Pancreas (tissue), 10 donors: ENCODE measurements at regions not wholly inside any gene's neighbourhood (a gene's known extent, or its start where the extent isn't known, plus 50 kb on each side); places are given as distances from the start of the nearest gene placed in this dataset.

Experiments
- ATAC-seq, 4 donors: fragments of 200-7000 bp; cut with Tn5 transposase; one replicate each; pipeline versions ENCODE4 v1.8.0 to v1.9.1; 2020; ENCODE audit warnings: mild to moderate bottlenecking in 4 of 4, moderate library complexity in 4 of 4
- DNase-seq, 6 donors: peaks; one replicate each; pipeline ENCODE4 v3.0.0-alpha.2; 2020
- FAIRE-seq: peaks from 2 replicates; lab custom pipeline; 2012; peaks lifted over from hg19 to GRCh38; lab: Jason Lieb, UNC
- H3K27ac ChIP-seq, 4 donors: fragments of 200-600 bp; sonication (generic); 1 replicate in 3 of 4; 2 replicates in 1 of 4; pipeline versions ENCODE4 v1.5.0 to v1.8.0; 2020
- H3K27me3 ChIP-seq, 4 donors: fragments of 200-600 bp; one replicate each; pipeline ENCODE4 v1.8.0; 2021
- H3K36me3 ChIP-seq, 3 donors: fragments of 200-600 bp; sonication (generic) in 1 of 3; one replicate each; pipeline versions ENCODE4 v1.5.0 to v1.8.0; 2020 to 2021
- H3K4me1 ChIP-seq, 3 donors: fragments of 200-600 bp; one replicate each; pipeline ENCODE4 v1.8.0; 2021
- H3K4me3 ChIP-seq, 4 donors: fragments of 200-600 bp; sonication (generic) in 2 of 4; one replicate each; pipeline versions ENCODE4 v1.5.0 to v1.8.0; 2020 to 2021
- H3K9me3 ChIP-seq, 4 donors: fragments of 200-600 bp; one replicate each; pipeline ENCODE4 v1.8.0; 2021
- CTCF ChIP-seq, 4 donors: fragments of 200-600 bp; sonication (generic) in 3 of 4; IDR thresholded peaks; one replicate each; pipeline versions ENCODE4 v1.5.0 to v1.8.0; 2021; ENCODE audit warnings: antibody characterized with exemption in 4 of 4
- WGBS, 2 donors: extraction: QIAGEN DNeasy Blood & Tissue Kit; methylation state at CpG; one replicate each; pipeline ENCODE4 v1.1.7; 2013; 5-methylcytosine and 5-hydroxymethylcytosine counted together
- intact Hi-C, 3 donors: fragments of 100-400 bp; cut with DNase I; formaldehyde crosslinking; loops; one replicate each; pipeline versions ENCODE4 v1.11.1 to v1.14.2; 2022
- donor health status: healthy with polysubstance abuse.
- donor health status: DM: no; HTN: no; CAD: no; lungs with moderate emphysema.
- donor health status: DM: no; HTN: no; CAD: no.
- donor health status: control.
- donor health status: control.
- donor health status: Bipolar disorder and iron deficiency.
- donor health status: DM: yes; HTN: yes; CAD: no.
- donor health status: DM: no; HTN: no; CAD: no.
- donor health status: DM: no; HTN: no; CAD: no.
- donor health status: DM: yes; HTN: yes; CAD: no.

GRCh38 chr3:162014284-162014683 lies 517.7 kb downstream of the OTOL1 start:
- H3K36me3 ChIP-seq, result no peaks in the 10 kb centered on the region
- intact Hi-C loops, result no loop called here

GRCh38 chr3:162015856-162016255 lies 519.2 kb downstream of the OTOL1 start:
- H3K27ac ChIP-seq, result no peak overlapping the region
- H3K27me3 ChIP-seq, result no peaks in the 10 kb centered on the region
- H3K4me3 ChIP-seq, result no peak overlapping the region
- H3K4me1 ChIP-seq, result no peaks in the 10 kb centered on the region
- intact Hi-C loops, result no loop called here
- no peaks in the 10 kb centered on the region for H3K36me3 ChIP-seq
- no peak for TF ChIP-seq CTCF (IDR thresholded peaks at IDR 0.05)
- no peak for FAIRE-seq
- H3K9me3 ChIP-seq, result no peaks in the 10 kb centered on the region
- no peak for ATAC-seq
- no peak for DNase-seq

More at GRCh38 chr3:162014284-162014683, 517.7 kb downstream of the OTOL1 start:
- no peak overlapping the region for H3K27ac ChIP-seq
- H3K9me3 ChIP-seq, result no peaks in the 10 kb centered on the region
- no peaks in the 10 kb centered on the region for H3K4me1 ChIP-seq
- H3K4me3 ChIP-seq, result no peak overlapping the region
- TF ChIP-seq CTCF (IDR thresholded peaks at IDR 0.05), result no peak
- ATAC-seq, result no peak
- H3K27me3 ChIP-seq, result no peaks in the 10 kb centered on the region
- FAIRE-seq, result no peak
- DNase-seq, result no peak
- 84 to 90% methylated on average over 5 of the region's 5 CpGs for WGBS, 2 donors

DNA sequence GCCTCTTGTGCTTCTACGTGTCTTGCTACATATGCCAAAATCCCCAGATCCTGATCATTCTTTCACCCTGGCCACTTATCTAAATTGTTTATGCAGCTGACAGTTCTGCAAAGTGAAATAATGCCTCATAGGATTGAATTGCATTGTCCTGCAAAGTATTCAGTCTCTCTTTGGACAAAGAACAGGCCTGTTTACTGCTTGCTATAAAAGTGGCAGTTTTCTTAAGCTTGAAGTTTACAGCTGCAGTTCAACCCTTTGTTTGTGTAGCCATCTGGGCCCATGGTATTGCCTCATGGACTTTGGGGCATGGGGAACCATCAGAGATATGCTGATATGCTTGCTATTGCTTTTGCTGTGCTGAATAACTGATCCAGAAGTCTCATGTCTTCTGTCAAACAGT lies 523.2 kb downstream of the OTOL1 start:
- Histone ChIP-seq H3K27ac (no peak overlapping the region), H3K36me3 (no peaks in the 10 kb centered on the region), H3K9me3 (no peaks in the 10 kb centered on the region), H3K4me1 (no peaks in the 10 kb centered on the region), H3K27me3 (no peaks in the 10 kb centered on the region), H3K4me3 (no peak overlapping the region)
- WGBS, 2 donors, result 58 to 61% methylated on average over 1 of the region's 1 CpG
- DNase-seq (no peak), FAIRE-seq (no peak), ATAC-seq (no peak)
- no peak for TF ChIP-seq CTCF (IDR thresholded peaks at IDR 0.05)
- intact Hi-C loops, result no loop called here

GRCh38 chr3:162021206-162021605 lies 524.6 kb downstream of the OTOL1 start:
- intact Hi-C loops, result no loop called here
- ATAC-seq, result no peak
- 40 to 57% methylated on average over 4 of the region's 4 CpGs for WGBS, 2 donors

GRCh38 chr3:162022911-162023310 lies 526.3 kb downstream of the OTOL1 start:
- no peaks in the 10 kb centered on the region for H3K4me1 ChIP-seq
- no peaks in the 10 kb centered on the region for H3K36me3 ChIP-seq
- TF ChIP-seq CTCF (IDR thresholded peaks at IDR 0.05), result no peak
- H3K27me3 ChIP-seq, result no peaks in the 10 kb centered on the region
- H3K9me3 ChIP-seq, result no peaks in the 10 kb centered on the region
- intact Hi-C loops, result no loop called here
- 52 to 67% methylated on average over 2 of the region's 2 CpGs for WGBS, 2 donors
- FAIRE-seq (no peak), ATAC-seq (no peak), DNase-seq (no peak)
- H3K4me3 ChIP-seq, result no peak overlapping the region
- H3K27ac ChIP-seq, result no peak overlapping the region

More at GRCh38 chr3:162021206-162021605, 524.6 kb downstream of the OTOL1 start:
- no peak overlapping the region for H3K4me3 ChIP-seq
- no peaks in the 10 kb centered on the region for H3K4me1 ChIP-seq
- no peaks in the 10 kb centered on the region for H3K9me3 ChIP-seq
- no peaks in the 10 kb centered on the region for H3K36me3 ChIP-seq
- no peaks in the 10 kb centered on the region for H3K27me3 ChIP-seq
- DNase-seq (no peak), FAIRE-seq (no peak)
- no peak overlapping the region for H3K27ac ChIP-seq
- no peak for TF ChIP-seq CTCF (IDR thresholded peaks at IDR 0.05)
